G401 (cell line): ENCODE measurements at regions not wholly inside any gene's neighbourhood (a gene's known extent, or its start where the extent isn't known, plus 50 kb on each side); places are given as distances from the start of the nearest gene placed in this dataset.
"Not testable (repeated sequence)": the region's sequence is repeated elsewhere in the genome, so short reads cannot be mapped to it uniquely, and the experiment has no call there.

ENCODE experiments used
- DNase-seq: peaks from one replicate; pipeline ENCODE4 v3.0.0-alpha.2; 2015; ENCODE audit warnings: low spot score
- in situ Hi-C: cut with HindIII; loops from 2 replicates; pipeline ENCODE4 v1.10.0; 2016; ENCODE audit warnings: low sequenced_read_pairs, mixed read lengths

GRCh38 chr7:82507976-82508677, 64.5 kb upstream of the CACNA2D1 start:
- no peak for DNase-seq
- in situ Hi-C loops = no loop called here

- DNase-seq = no peak
- in situ Hi-C loops = no loop called here
These were observed 63.9 kb upstream of the CACNA2D1 start for GRCh38 chr7:82507365-82507975.

GRCh38 chr7:82506702-82507101, 63.1 kb upstream of the CACNA2D1 start:
- no peak for DNase-seq
- in situ Hi-C loops = no loop called here

GRCh38 chr7:82506208-82506607, 62.6 kb upstream of the CACNA2D1 start:
- in situ Hi-C loops = no loop called here
- no peak for DNase-seq

- in situ Hi-C loops = no loop called here
- no peak for DNase-seq
These were observed 57.8 kb upstream of the CACNA2D1 start for GRCh38 chr7:82501346-82501745.

GRCh38 chr7:82499546-82499945, 56.0 kb upstream of the CACNA2D1 start:
- in situ Hi-C loops, DNase-seq: not testable (repeated sequence)

- DNase-seq = no peak
- in situ Hi-C loops = no loop called here
These were observed 50.8 kb upstream of the CACNA2D1 start for GRCh38 chr7:82494420-82494819.
